MCF 10A (cell line): ENCODE measurements at regions not wholly inside any gene's neighbourhood (a gene's known extent, or its start where the extent isn't known, plus 50 kb on each side); places are given as distances from the start of the nearest gene placed in this dataset.

Source experiments
- BruUV-seq: library from RNA; stranded (reverse); fragments of 400-500 nt; replicated peaks from 2 replicates; lab custom pipeline; 2021; lab: Mats Ljungman, UMichigan
- CTCF ChIA-PET: fragments of 300-600 bp; sonication (Branson Sonifier 250); formaldehyde crosslinking; extraction: SDS; loops from one replicate; lab custom pipeline; 2021; ENCODE audit warnings: antibody characterized with exemption, inconsistent platforms; lab: Yijun Ruan, JAX
- POLR2A ChIA-PET: fragments of 300-600, 350-650 bp; sonication (Branson Sonifier 250); formaldehyde crosslinking; extraction: SDS; loops from one replicate; lab custom pipeline; 2020; ENCODE audit warnings: antibody characterized with exemption, inconsistent platforms; lab: Yijun Ruan, JAX
- DNase-seq: peaks from one replicate; pipeline ENCODE4 v3.0.0-alpha.2; 2018; ENCODE audit not compliant: unreplicated experiment
- H3K27ac Mint-ChIP-seq: one replicate; pipeline ENCODE4 v1.8.0; 2022; ENCODE audit warnings: mild to moderate bottlenecking, low read depth, mixed read lengths; ENCODE audit not compliant: unreplicated experiment
- H3K27me3 Mint-ChIP-seq: one replicate; pipeline ENCODE4 v1.8.0; 2022; ENCODE audit warnings: mixed read lengths; ENCODE audit not compliant: insufficient read depth, unreplicated experiment
- H3K36me3 Mint-ChIP-seq: one replicate; pipeline ENCODE4 v1.8.0; 2022; ENCODE audit warnings: mild to moderate bottlenecking, moderate library complexity, mixed read lengths; ENCODE audit not compliant: insufficient read depth, unreplicated experiment
- H3K4me1 Mint-ChIP-seq: one replicate; pipeline ENCODE4 v1.8.0; 2022; ENCODE audit warnings: mixed read lengths; ENCODE audit not compliant: insufficient read depth, unreplicated experiment
- H3K4me3 Mint-ChIP-seq: one replicate; pipeline ENCODE4 v1.8.0; 2022; ENCODE audit warnings: mild to moderate bottlenecking, moderate library complexity, mixed read lengths; ENCODE audit not compliant: unreplicated experiment
- H3K9me3 Mint-ChIP-seq: one replicate; pipeline ENCODE4 v1.8.0; 2022; ENCODE audit warnings: mixed read lengths; ENCODE audit not compliant: unreplicated experiment
- CTCF ChIP-seq: fragments of 200-600 bp; IDR thresholded peaks from one replicate; pipeline ENCODE4 v1.8.0; 2022; ENCODE audit warnings: antibody characterized with exemption, mild to moderate bottlenecking; ENCODE audit not compliant: unreplicated experiment
- intact Hi-C: fragments of 100-400 bp; cut with micrococcal nuclease; formaldehyde crosslinking; loops from 2 replicates; pipeline ENCODE4 v1.14.1; 2022

GRCh38 chr14:101639241-101639833 is 78.0 kb downstream of the DIO3 start:
- Mint-ChIP-seq H3K4me3 (no peak overlapping the region), H3K27ac (no peak overlapping the region), H3K9me3 (peaks cover 13% of the 10 kb centered on the region), H3K36me3 (no peaks in the 10 kb centered on the region), H3K27me3 (peaks cover 80% of the 10 kb centered on the region), H3K4me1 (no peaks in the 10 kb centered on the region)
- no peak for TF ChIP-seq CTCF
- ChIA-PET CTCF (interaction anchor here (0.6 to 1.3 kb wide), 5 partner anchors 25 to 1261 kb away, joined by 3 to 4 read pairs (median 3); no protein-coding TSS in a partner anchor), POLR2A (interaction anchor here (0.6 kb wide), 1 partner anchor 299 kb away, joined by 3 read pairs; no protein-coding TSS in a partner anchor)
- intact Hi-C loops: no loop called here
- DNase-seq: no peak
- BruUV-seq: no TSS peak

- no peak overlapping the region for H3K4me3 Mint-ChIP-seq
- no TSS peak for BruUV-seq
- peaks cover 13% of the 10 kb centered on the region for H3K9me3 Mint-ChIP-seq
- DNase-seq: no peak
- H3K4me1 Mint-ChIP-seq: no peaks in the 10 kb centered on the region
- peaks cover 88% of the 10 kb centered on the region for H3K27me3 Mint-ChIP-seq
- ChIA-PET CTCF (interaction anchor here (0.6 to 2.2 kb wide), 3 partner anchors 15 to 998 kb away, joined by 3 to 11 read pairs (median 5); no protein-coding TSS in a partner anchor), POLR2A (interaction anchor here (0.7 kb wide), 1 partner anchor 91 kb away, joined by 3 read pairs; no protein-coding TSS in a partner anchor)
- H3K36me3 Mint-ChIP-seq: no peaks in the 10 kb centered on the region
- TF ChIP-seq CTCF: no peak
- intact Hi-C loops: no loop called here
- H3K27ac Mint-ChIP-seq: no peak overlapping the region
Observed at GRCh38 chr14:101643651-101644050, 82.4 kb downstream of the DIO3 start.

- BruUV-seq: no TSS peak
- Mint-ChIP-seq H3K27ac (no peak overlapping the region), H3K4me1 (no peaks in the 10 kb centered on the region), H3K9me3 (peaks cover 9% of the 10 kb centered on the region), H3K4me3 (no peak overlapping the region), H3K36me3 (no peaks in the 10 kb centered on the region), H3K27me3 (peaks cover 100% of the 10 kb centered on the region)
- no peak for TF ChIP-seq CTCF
- ChIA-PET POLR2A (no interaction called here), CTCF (no interaction called here)
- intact Hi-C loops: no loop called here
- no peak for DNase-seq
Observed at GRCh38 chr14:101654051-101654450, 92.8 kb downstream of the DIO3 start.

- no peaks in the 10 kb centered on the region for H3K4me1 Mint-ChIP-seq
- no peak overlapping the region for H3K27ac Mint-ChIP-seq
- H3K9me3 Mint-ChIP-seq: no peaks in the 10 kb centered on the region
- no TSS peak for BruUV-seq
- no peaks in the 10 kb centered on the region for H3K36me3 Mint-ChIP-seq
- ChIA-PET POLR2A (no interaction called here), CTCF (interaction anchor here (0.7 kb wide), 1 partner anchor 379 kb away, joined by 3 read pairs; no protein-coding TSS in a partner anchor)
- intact Hi-C loops: no loop called here
- H3K4me3 Mint-ChIP-seq: no peak overlapping the region
- no peak for TF ChIP-seq CTCF
- H3K27me3 Mint-ChIP-seq: peaks cover 100% of the 10 kb centered on the region
- DNase-seq: no peak
Observed at GRCh38 chr14:101657372-101657771, 96.1 kb downstream of the DIO3 start.
